Subcutaneous abdominal adipose tissue (tissue), 5 donors: ENCODE measurements at regions not wholly inside any gene's neighbourhood (a gene's known extent, or its start where the extent isn't known, plus 50 kb on each side); places are given as distances from the start of the nearest gene placed in this dataset.

Experiments
- H3K27ac ChIP-seq: one replicate; pipeline ENCODE4 v1.7.0; 2013; ENCODE audit warnings: low read depth, mild to moderate bottlenecking, inconsistent platforms, low read length, moderate library complexity
- H3K27me3 ChIP-seq, 5 donors: one replicate each; pipeline ENCODE4 v1.7.0; 2013; ENCODE audit warnings: low read length in 5 of 5, inconsistent platforms in 1 of 5; ENCODE audit not compliant: control insufficient read depth in 5 of 5, insufficient read depth in 4 of 5
- H3K36me3 ChIP-seq, 5 donors: one replicate each; pipeline ENCODE4 v1.7.0; 2013; ENCODE audit warnings: low read length in 5 of 5; ENCODE audit not compliant: control insufficient read depth in 5 of 5, insufficient read depth in 5 of 5
- H3K4me1 ChIP-seq, 5 donors: one replicate each; pipeline ENCODE4 v1.7.0; 2013; ENCODE audit warnings: low read length in 5 of 5, mild to moderate bottlenecking in 3 of 5, moderate library complexity in 1 of 5; ENCODE audit not compliant: control insufficient read depth in 5 of 5, insufficient read depth in 5 of 5
- H3K4me3 ChIP-seq, 5 donors: one replicate each; pipeline ENCODE4 v1.7.0; 2013; ENCODE audit warnings: low read length in 5 of 5, low read depth in 1 of 5
- H3K9ac ChIP-seq, 5 donors: one replicate each; pipeline ENCODE4 v1.7.0; 2013; ENCODE audit warnings: low read length in 5 of 5, mild to moderate bottlenecking in 4 of 5, moderate library complexity in 3 of 5
- H3K9me3 ChIP-seq, 5 donors: one replicate each; pipeline ENCODE4 v1.7.0; 2013; ENCODE audit warnings: low read length in 5 of 5; ENCODE audit not compliant: control insufficient read depth in 5 of 5
- donor health status: healthy.
- donor health status: healthy.
- donor health status: healthy.
- donor health status: healthy.
- donor health status: healthy.

DNA sequence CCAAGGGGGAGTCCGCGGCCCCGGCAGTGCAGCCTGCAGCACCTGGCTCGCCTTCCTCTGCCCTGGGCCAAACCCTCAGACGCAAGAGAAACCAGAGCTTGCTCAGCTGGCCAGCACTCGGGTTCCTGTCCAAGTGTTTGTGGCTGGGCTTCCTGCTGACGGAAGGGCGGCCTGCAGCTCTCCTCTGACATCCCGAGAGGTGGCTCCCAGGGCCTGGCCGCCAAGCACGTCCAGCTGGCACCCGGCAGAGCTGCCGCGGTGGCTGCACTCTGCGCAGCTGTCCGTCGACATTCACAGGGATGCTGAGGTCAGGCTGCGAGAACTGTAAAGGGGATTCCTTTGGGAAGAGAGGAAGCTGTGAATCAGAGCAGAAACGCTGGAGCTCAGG is 85.6 kb downstream of the CPN2 start:
- Histone ChIP-seq H3K9me3 (no peaks in the 10 kb centered on the region), H3K4me3 (peak overlapping the region in 4 of 5 donors; percentile 30 to 61 (median 48)), H3K36me3 (no peaks in the 10 kb centered on the region), H3K4me1 (peaks cover 21 to 57% (median 42%) of the 10 kb centered on the region in 5 donors), H3K9ac (no peak overlapping the region), H3K27me3 (no peaks in the 10 kb centered on the region), H3K27ac (peak overlapping the region; percentile 54)

DNA sequence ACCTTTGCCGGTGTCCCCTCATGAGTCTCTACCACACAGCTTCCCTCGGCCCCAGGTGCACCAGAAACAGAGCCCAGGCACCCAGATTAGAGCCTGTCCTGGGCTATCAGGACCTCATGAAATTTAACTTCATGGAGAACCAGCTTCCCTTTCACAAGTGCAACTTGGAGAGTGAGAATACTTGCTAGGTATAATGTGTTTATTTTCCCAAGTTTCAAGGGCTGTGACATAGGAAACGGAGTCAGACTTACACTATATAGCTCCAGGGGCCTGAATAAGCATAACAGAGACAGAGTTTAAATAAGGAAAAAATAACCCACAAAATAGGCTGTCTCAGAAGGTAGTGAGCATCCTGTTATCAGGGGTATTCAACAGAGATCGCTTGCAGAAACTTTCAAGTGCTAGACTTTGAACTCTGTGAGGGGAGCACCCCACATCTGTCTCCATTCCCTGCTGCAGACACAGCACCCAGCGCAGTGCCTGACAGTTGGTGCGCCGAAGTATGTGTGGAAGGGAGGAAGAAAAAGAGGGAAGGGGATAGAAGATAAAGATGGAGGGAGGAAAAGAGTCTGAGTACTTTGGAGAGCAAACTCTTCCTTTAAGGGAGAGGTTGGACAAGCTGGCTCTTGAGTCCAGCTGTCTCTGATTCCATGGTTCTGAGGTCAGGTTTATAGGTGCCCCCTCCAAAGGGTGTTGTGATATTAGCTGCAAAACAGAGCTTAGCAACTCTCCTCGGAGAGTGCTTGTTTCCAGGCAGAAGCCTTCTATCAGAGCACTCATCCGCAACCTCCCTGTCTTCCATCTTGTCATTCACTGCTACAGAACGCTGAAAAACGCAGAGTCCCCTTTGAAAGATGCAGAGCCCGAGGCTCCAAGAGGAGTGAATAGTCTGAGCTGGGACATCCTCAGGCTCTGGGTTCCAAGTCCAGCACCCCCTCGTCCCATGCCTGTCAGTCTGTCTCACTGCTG is 84.8 kb downstream of the CPN2 start:
- Histone ChIP-seq H3K4me3 (peak overlapping the region in 2 of 5 donors; percentile 30 to 61), H3K9me3 (no peaks in the 10 kb centered on the region), H3K9ac (no peak overlapping the region), H3K27ac (peak overlapping the region; percentile 54), H3K4me1 (peaks cover 27 to 65% (median 50%) of the 10 kb centered on the region in 5 donors), H3K36me3 (no peaks in the 10 kb centered on the region), H3K27me3 (no peaks in the 10 kb centered on the region)

DNA sequence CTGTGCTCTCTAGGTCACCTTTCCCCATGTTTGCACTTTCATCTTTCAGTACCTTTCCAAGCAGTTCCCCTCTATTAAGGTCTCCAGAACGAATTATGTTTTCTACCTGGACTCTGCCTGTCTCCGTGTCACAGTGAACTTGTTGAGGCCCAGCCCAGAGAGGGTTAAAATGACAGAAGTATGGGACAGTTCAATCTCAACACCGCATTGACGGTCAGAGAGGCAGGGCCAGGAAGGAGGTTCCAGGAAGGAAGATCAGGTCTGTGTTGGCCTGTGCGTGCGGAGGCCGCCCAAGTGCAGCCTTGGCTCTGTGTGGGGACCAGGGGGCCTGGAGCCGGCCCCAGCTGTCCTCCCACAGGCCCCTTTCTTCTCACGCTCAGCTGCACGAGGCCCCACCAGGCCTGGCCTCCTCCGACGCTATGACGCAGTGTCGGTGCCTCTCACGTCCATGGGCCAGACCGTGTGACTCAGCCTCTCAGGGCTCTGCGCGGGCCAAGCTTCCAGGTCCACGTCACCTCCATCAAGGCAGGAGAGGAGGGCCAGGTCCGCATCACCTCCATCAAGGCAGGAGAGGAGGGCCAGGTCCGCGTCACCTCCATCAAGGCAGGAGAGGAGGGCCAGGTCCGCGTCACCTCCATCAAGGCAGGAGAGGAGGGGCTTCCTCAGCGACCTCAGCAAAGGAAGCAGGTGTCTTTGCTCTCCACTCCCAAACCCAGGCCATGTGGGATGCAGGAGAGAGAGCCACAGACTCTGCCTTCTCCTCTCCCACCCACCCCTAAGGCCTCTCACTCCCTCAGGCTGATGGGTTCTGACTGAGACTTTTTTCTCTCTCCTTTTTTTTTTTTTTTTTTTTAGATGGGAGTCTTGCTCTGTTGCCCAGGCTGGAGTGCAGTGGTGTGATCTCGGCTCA is 83.1 kb downstream of the CPN2 start:
- Histone ChIP-seq H3K27me3 (peaks cover 0 to 4% (median 0%) of the 10 kb centered on the region in 5 donors), H3K4me3 (no peak overlapping the region), H3K4me1 (peaks cover 31 to 82% (median 67%) of the 10 kb centered on the region in 5 donors), H3K9ac (no peak overlapping the region), H3K36me3 (no peaks in the 10 kb centered on the region), H3K27ac (no peak overlapping the region), H3K9me3 (no peaks in the 10 kb centered on the region)

DNA sequence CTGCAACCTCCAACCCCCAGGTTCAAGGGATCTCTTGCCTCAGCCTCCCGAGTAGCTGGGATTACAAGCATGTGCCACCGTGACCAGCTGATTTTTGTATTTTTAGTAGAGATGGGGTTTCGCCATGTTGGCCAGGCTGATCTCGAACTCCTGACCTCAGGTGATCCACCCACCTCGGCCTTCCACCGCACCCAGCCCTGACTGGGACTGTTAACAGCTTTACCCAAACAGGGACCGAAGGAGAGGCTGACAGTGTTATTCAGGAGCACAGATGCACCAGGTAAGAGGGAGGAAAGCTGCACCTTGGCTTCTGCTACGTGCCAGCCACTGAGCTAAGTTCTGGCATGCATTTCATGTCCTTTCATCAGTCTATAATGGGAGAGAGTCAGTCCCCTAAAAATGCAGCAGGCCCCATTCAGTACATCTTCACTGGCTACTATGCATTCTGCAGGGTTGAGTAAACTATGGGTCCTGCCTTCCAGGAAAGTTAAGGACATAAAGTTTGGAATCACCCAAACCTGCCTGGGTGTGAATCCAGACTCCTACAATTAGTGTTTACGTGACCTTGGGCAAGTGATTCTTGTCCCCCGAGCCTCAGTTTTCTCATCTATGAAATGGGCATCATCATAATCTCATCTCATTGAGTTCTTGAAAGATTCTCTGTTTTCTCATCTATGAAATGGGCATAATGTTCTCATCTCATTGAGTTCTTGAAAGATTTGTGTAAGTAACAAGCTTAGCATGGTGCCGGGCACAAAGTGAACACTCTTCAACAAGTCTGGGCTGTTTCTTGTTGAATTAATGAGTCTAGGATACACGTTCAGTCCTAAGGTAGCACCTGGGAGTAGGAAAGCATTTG is 82.2 kb downstream of the CPN2 start:
- peak overlapping the region; percentile 87 for H3K27ac ChIP-seq
- no peak overlapping the region for H3K4me3 ChIP-seq
- no peaks in the 10 kb centered on the region for H3K9me3 ChIP-seq
- no peaks in the 10 kb centered on the region for H3K36me3 ChIP-seq
- peaks cover 0 to 4% (median 0%) of the 10 kb centered on the region in 5 donors for H3K27me3 ChIP-seq
- H3K4me1 ChIP-seq, result peaks cover 31 to 86% (median 76%) of the 10 kb centered on the region in 5 donors
- no peak overlapping the region for H3K9ac ChIP-seq

DNA sequence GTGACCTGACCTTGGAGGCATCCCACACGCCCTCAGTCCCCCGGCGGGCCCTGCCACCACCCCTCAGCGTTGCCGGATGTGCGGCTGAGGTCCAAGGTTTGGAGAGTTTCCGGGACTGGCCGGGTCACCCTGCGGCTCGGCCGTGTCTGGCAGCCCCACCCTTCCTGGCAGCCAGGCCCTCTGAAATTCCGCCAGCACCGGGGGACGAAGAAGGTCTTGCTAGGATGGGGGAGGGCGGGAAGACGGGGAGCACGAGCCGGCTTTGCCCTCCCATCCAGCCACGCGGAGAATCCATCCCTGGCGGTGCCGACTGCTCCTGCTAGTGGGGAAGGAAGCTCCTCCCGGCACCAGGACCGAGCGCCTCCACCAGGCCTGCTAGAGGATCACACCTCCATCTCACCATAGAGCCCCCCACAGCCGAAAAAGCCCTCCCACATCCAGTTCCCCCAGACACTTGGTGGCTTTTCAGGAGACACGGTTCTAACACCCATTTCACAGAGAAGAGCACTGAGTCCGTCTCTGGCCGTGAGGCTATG is 81.5 kb downstream of the CPN2 start:
- Histone ChIP-seq H3K9ac (peak overlapping the region in 1 of 5 donors; percentile 5), H3K36me3 (no peaks in the 10 kb centered on the region), H3K4me1 (peaks cover 31 to 86% (median 74%) of the 10 kb centered on the region in 5 donors), H3K9me3 (no peaks in the 10 kb centered on the region), H3K27ac (peak overlapping the region; percentile 87), H3K4me3 (peak overlapping the region in 1 of 5 donors; percentile 46), H3K27me3 (peaks cover 0 to 4% (median 0%) of the 10 kb centered on the region in 5 donors)

DNA sequence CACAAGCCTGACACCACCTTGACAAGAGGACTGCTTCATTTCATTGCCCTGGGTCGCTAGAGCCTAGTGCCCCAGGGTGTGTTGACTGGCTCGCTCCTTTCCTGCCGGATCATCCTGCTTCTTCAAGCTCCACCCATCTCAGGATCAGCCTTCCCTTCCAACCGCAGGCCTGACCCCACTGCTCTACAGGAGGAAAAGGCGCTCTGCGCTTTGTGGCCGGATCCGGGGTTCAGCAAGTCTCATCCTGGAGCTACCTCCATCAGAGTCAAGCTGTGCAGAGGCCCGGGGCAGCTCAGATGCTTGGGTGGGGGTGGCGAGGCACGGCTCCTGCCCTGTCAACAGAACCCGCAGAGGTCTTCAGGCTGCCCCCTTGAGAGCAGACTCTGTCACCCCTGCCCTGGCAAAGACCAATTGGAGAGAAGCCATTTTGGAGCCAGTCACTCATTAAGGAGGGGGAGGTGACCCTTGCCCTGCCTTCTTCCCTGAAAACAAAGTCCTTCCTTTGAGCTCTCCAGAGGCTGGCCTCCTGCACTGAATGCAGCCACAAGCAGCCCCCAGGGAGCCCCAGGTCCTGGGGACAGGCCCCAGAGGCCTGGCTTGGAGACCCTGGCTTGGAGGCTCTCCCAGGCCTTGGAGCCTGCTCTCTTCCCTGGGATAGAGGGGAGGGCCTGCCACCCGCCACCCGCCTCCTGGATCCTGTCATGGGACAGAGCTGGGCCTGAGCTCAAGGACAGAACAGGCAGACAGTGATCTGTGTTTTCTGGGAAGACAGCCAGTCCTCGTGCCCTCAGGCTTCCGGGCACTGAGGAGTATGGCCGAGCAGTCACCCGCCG is 80.3 kb downstream of the CPN2 start:
- Histone ChIP-seq H3K4me1 (peaks cover 24 to 84% (median 71%) of the 10 kb centered on the region in 5 donors), H3K36me3 (no peaks in the 10 kb centered on the region), H3K4me3 (peak overlapping the region in 3 of 5 donors; percentile 10 to 35 (median 25)), H3K9me3 (no peaks in the 10 kb centered on the region), H3K27ac (peak overlapping the region; percentile 87), H3K27me3 (peaks cover 0 to 4% (median 0%) of the 10 kb centered on the region in 5 donors), H3K9ac (peak overlapping the region; percentile 56 to 86 (median 78))

DNA sequence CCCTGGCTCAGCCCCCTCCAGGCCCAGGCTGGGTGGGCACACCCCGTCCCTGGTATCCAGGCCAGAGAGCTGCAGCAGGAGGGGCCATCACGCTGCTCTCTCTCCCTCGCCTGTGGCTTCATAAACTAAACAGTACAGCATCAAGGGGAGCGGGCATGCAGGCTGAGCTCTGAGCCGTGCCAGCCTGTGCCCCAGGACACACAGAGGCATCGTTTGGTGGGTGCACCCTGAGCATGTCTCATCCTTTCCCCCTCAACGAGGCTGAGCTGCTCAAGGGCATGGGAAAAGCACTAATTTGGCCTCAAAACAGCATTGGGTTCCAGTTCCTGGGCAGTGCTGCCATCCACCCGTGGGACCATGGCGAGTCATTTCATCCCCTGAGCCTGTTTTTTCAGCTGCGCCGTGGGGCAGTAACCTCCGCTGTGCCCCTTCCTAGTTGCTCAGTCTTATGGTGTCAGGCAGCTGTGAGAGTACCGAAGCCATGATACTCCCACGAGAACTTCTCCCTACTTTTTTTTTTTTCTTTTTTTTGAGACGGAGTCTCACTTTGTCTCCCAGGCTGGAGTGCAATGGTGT is 79.6 kb downstream of the CPN2 start:
- Histone ChIP-seq H3K27me3 (peaks cover 0 to 4% (median 0%) of the 10 kb centered on the region in 5 donors), H3K27ac (peak overlapping the region; percentile 87), H3K9ac (peak overlapping the region; percentile 52 to 86 (median 71)), H3K36me3 (no peaks in the 10 kb centered on the region), H3K9me3 (no peaks in the 10 kb centered on the region), H3K4me1 (peaks cover 28 to 84% (median 72%) of the 10 kb centered on the region in 5 donors), H3K4me3 (peak overlapping the region in 1 of 5 donors; percentile 14)

DNA sequence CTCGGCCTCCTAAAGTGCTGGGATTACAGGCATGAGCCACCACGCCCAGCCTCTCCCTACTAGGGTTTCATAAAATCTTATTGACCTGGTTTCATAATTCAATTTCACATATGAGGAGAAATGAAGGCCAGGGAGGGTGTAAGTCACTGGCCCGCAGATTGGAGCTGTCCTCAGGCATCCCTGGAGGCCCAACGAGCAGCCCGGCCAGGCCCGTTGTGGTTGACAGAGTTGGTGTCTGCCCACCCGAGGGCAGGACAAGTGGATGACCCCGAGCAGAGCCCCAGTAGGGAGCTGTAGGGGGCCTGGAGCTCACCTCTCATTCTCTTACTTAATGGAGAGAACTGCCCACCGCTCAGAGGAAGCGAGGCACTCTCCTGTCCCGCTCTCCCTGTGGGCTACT is 78.9 kb downstream of the CPN2 start:
- Histone ChIP-seq H3K27ac (peak overlapping the region; percentile 87), H3K4me1 (peaks cover 34 to 84% (median 78%) of the 10 kb centered on the region in 5 donors), H3K4me3 (no peak overlapping the region), H3K9ac (peak overlapping the region in 2 of 5 donors; percentile 38 to 86), H3K36me3 (no peaks in the 10 kb centered on the region), H3K9me3 (no peaks in the 10 kb centered on the region), H3K27me3 (peaks cover 0 to 4% (median 0%) of the 10 kb centered on the region in 5 donors)
